ENCODE measurements at regions not wholly inside any gene's neighbourhood (a gene's known extent, or its start where the extent isn't known, plus 50 kb on each side); places are given as distances from the start of the nearest gene placed in this dataset.

DNA sequence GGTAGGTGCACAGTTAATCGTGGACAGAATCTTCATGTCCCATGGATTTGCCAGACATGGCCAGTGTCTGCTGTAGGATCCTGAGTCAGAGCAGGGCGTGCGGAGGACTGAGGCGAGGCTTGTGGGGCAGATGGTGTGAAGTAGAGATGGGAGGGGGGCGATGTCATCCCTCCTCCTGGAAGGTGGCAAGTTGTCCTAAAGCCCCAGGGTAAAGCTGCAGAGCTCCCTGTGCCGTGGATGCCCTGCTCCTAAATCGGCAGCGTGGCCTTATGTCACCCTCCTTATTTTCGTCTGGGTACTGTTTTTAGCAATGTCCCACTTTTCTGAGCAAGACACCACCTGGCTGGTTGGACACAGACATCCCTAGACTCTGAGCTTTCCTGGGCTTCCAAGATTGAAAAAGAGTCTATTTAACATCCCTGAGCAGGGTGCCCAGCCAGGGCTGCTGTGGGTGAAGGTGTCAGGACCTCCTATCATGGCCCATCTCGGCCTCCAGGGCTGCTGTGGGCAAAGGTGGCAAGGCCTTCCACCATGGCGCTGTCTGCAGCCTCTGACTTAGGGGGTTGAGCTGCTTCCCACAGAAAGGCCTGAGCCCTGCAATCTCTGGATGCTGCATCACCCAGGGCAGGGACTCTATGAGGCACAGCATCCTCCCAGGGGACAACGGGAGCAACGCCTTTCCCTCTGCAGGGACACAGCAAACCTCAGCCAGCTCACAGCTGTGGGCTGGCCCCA lies 145.4 kb downstream of the TTLL2 start:
- no peak for DNase-seq
- TF ChIP-seq, protein P1, sequence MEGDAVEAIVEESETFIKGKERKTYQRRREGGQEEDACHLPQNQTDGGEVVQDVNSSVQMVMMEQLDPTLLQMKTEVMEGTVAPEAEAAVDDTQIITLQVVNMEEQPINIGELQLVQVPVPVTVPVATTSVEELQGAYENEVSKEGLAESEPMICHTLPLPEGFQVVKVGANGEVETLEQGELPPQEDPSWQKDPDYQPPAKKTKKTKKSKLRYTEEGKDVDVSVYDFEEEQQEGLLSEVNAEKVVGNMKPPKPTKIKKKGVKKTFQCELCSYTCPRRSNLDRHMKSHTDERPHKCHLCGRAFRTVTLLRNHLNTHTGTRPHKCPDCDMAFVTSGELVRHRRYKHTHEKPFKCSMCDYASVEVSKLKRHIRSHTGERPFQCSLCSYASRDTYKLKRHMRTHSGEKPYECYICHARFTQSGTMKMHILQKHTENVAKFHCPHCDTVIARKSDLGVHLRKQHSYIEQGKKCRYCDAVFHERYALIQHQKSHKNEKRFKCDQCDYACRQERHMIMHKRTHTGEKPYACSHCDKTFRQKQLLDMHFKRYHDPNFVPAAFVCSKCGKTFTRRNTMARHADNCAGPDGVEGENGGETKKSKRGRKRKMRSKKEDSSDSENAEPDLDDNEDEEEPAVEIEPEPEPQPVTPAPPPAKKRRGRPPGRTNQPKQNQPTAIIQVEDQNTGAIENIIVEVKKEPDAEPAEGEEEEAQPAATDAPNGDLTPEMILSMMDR (conservative IDR thresholded peaks at IDR 0.05), result no peak
- TF ChIP-seq EZH2 (IDR thresholded peaks at IDR 0.05; ENCODE audit: low read depth), result no peak
- no peaks in the 10 kb centered on the region for H3F3A ChIP-seq (ENCODE audit: insufficient read depth, low read depth)
- BruUV-seq (replicated peaks), result no TSS peak
- H3K27me3 ChIP-seq (ENCODE audit: insufficient read depth, low read depth), result peaks cover 87% of the 10 kb centered on the region
- no peaks in the 10 kb centered on the region for H3K4me1 ChIP-seq (replicated peaks; ENCODE audit: insufficient read depth)
- H3K36me3 ChIP-seq (ENCODE audit: low read depth), result no peaks in the 10 kb centered on the region
- intact Hi-C loops (cut with micrococcal nuclease; ENCODE audit: unreplicated experiment), result no loop called here
- no peak overlapping the region for H3K4me2 ChIP-seq
- ChIA-PET POLR2A (ENCODE audit: unreplicated experiment) (no interaction called here), CTCF (no interaction called here)
- no peak overlapping the region for H3K4me3 ChIP-seq
- H2AFZ ChIP-seq, result no peak overlapping the region
- H4K20me1 ChIP-seq (ENCODE audit: insufficient read depth), result no peaks in the 10 kb centered on the region
- H3K9me2 ChIP-seq (ENCODE audit: insufficient read depth), result no peaks in the 10 kb centered on the region
- no peaks in the 10 kb centered on the region for H3K79me2 ChIP-seq (ENCODE audit: low read depth)
- no peak overlapping the region for H3K27ac ChIP-seq
- H3K9me3 ChIP-seq (ENCODE audit: insufficient read depth, low read depth), result no peaks in the 10 kb centered on the region

DNA sequence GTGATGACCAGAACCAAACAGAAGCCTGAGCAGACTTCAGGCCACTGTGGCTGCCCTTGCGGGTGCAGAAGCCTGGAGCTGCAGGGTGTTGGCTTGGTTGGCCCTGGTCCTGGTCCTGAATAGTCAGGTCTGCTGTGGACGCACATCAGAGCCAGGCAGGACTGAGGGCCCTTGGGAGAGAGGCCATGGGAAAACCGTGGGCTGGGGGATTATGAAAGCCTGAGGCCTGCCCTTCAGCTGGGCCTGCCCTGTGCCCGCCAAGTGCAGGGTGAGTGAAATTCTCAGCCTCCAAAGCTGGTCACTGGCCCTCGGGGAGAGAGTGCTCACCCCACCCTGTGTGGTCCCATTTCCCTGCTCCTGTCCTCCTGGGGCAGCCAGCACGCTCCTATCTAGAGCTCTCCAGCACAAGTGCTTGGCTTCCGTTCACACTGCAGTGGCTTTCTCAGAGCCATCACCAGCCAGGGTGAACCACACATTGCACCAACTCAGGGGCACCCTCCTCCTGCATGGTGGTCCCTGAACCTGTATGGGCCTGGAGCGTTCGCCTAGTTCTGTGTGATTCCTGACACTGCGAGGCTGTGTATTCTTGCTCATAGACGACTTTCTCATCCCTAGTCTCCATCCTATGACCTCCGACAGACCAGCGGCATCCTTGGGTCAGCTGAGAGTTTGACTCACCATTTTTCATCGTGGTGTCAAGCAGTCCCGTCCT lies 146.1 kb downstream of the TTLL2 start:
- no TSS peak for BruUV-seq (replicated peaks)
- no peaks in the 10 kb centered on the region for H3K36me3 ChIP-seq (ENCODE audit: low read depth)
- no peaks in the 10 kb centered on the region for H3K79me2 ChIP-seq (ENCODE audit: low read depth)
- no peak overlapping the region for H3K4me3 ChIP-seq
- no peak overlapping the region for H3K4me2 ChIP-seq
- intact Hi-C loops (cut with micrococcal nuclease; ENCODE audit: unreplicated experiment), result no loop called here
- no peak for TF ChIP-seq EZH2 (IDR thresholded peaks at IDR 0.05; ENCODE audit: low read depth)
- TF ChIP-seq, protein P1 (conservative IDR thresholded peaks at IDR 0.05), result no peak
- H3K9me3 ChIP-seq (ENCODE audit: insufficient read depth, low read depth), result no peaks in the 10 kb centered on the region
- H3K27ac ChIP-seq, result no peak overlapping the region
- ChIA-PET POLR2A (ENCODE audit: unreplicated experiment) (no interaction called here), CTCF (no interaction called here)
- no peaks in the 10 kb centered on the region for H3K4me1 ChIP-seq (replicated peaks; ENCODE audit: insufficient read depth)
- peaks cover 89% of the 10 kb centered on the region for H3K27me3 ChIP-seq (ENCODE audit: insufficient read depth, low read depth)
- H3K9me2 ChIP-seq (ENCODE audit: insufficient read depth), result no peaks in the 10 kb centered on the region
- H3F3A ChIP-seq (ENCODE audit: insufficient read depth, low read depth), result no peaks in the 10 kb centered on the region
- H4K20me1 ChIP-seq (ENCODE audit: insufficient read depth), result no peaks in the 10 kb centered on the region
- H2AFZ ChIP-seq, result no peak overlapping the region
- no peak for DNase-seq

DNA sequence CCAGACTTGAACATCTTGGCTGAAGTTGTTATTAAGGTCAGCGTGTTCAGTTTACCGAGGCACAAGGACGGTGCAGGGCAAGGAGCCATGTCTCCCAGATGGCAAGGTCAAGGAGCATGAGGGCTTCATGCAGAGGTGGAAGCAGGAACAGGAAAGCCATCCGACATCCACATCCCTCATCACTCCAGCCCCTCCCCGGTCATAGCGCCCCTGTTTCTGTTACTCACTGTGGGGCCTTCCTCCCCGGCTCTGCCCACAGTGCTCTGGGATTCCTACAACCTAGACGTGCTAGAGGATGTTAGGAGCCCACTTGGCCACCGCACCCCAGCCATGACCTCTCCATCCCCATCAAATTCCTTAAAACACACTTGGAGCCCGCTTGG lies 146.7 kb downstream of the TTLL2 start:
- TF ChIP-seq, protein P1 (conservative IDR thresholded peaks at IDR 0.05), result no peak
- no peak for TF ChIP-seq EZH2 (IDR thresholded peaks at IDR 0.05; ENCODE audit: low read depth)
- Histone ChIP-seq H3K36me3 (ENCODE audit: low read depth) (no peaks in the 10 kb centered on the region), H3K4me2 (no peak overlapping the region), H3K4me3 (no peak overlapping the region), H3K9me2 (ENCODE audit: insufficient read depth) (no peaks in the 10 kb centered on the region), H3K27me3 (ENCODE audit: insufficient read depth, low read depth) (peaks cover 91% of the 10 kb centered on the region), H3K79me2 (ENCODE audit: low read depth) (no peaks in the 10 kb centered on the region), H4K20me1 (ENCODE audit: insufficient read depth) (no peaks in the 10 kb centered on the region), H2AFZ (no peak overlapping the region), H3K4me1 (replicated peaks; ENCODE audit: insufficient read depth) (no peaks in the 10 kb centered on the region), H3F3A (ENCODE audit: insufficient read depth, low read depth) (no peaks in the 10 kb centered on the region), H3K9me3 (ENCODE audit: insufficient read depth, low read depth) (no peaks in the 10 kb centered on the region), H3K27ac (no peak overlapping the region)
- DNase-seq, result no peak
- no TSS peak for BruUV-seq (replicated peaks)
- intact Hi-C loops (cut with micrococcal nuclease; ENCODE audit: unreplicated experiment), result no loop called here
- POLR2A ChIA-PET (ENCODE audit: unreplicated experiment), result no interaction called here
- CTCF ChIA-PET, result no interaction called here

All from PC-9 (cell line).